UCSD-AML1 (cell line): ENCODE measurements at regions not wholly inside any gene's neighbourhood (a gene's known extent, or its start where the extent isn't known, plus 50 kb on each side); places are given as distances from the start of the nearest gene placed in this dataset.
"Not testable (repeated sequence)": the region's sequence is repeated elsewhere in the genome, so short reads cannot be mapped to it uniquely, and the experiment has no call there.

Experiments used
- DNase-seq: peaks from one replicate; lab custom pipeline; 2025; ENCODE audit not compliant: unreplicated experiment; lab: John Stamatoyannopoulos, UW

DNA sequence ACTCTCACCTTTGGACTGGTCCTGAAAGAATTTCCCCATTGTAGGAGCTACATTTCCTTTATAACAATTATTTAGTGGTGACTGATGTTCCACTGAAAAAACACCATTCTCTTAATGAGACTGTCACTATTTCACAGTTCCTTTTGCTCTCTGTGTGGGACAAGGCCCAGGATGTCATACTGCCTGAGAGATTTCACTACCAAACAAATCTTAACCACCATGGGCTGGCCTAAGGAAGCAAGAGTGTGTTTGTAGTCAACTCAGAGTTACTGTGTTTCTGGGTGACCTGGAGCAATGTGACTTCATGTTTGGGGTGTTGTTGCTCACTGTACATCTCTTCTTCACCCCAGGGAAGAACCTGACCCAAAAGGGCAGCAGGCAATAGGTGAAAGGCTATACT, 50.1 kb upstream of the ZNF608 start:
- no peak for DNase-seq

DNA sequence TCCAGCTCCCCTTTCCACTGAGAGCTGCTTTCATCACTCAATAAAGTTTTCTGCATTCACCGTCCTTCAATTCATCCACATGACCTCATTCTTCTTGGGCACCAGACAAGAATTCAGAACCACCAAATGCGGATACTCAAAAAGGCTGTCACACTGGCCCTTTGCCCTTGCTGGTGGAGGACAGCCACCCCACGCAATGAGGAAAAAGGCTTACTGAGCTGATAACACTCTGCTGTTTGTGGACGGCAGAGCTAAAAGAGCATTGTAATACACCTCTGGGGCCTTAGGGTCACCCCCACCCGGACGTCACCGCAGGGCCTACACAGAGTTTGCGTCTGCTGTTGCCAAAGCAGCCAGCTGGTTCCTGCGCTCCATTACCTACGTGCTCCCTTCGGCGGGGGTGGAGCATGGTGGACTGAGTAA, 51.2 kb upstream of the ZNF608 start:
- no peak for DNase-seq

DNA sequence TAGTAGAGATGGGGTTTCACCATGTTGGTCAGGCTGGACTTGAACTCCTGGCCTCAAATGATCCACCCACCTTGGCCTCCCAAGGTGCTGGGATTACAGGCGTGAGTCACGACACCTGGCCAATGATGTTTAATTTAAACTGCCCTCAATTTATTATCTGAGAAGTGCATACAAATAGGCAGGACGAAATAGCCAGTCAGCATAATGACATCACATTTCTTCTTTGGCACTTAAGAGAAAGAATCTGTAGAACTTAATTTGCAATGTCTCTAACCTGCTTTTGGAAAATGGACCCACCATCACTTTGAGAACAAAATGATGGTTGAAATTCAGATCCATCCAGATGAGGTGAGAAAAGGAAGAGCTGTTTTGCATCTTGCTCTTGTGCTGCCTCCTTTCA, 52.5 kb upstream of the ZNF608 start:
- no peak for DNase-seq

DNA sequence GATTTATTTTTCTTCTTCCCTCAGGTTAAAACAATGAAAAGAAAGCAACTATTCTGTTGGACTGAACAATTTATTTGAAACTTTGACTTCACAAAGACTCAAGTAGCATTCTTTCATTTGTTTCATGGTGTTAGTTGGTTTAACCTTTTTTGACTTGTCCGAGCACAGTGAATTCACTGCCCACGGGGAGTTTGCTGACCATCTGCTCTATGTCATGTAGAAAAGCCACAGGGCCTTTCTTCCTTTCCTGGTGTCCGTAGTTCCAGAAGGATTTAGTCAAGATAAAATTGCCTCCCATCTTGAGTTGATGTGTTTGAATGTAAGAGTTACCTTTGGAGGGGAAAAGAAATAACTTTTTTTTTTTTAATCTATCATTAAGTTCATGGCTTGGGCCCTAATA, 55.1 kb upstream of the ZNF608 start:
- no peak for DNase-seq

DNA sequence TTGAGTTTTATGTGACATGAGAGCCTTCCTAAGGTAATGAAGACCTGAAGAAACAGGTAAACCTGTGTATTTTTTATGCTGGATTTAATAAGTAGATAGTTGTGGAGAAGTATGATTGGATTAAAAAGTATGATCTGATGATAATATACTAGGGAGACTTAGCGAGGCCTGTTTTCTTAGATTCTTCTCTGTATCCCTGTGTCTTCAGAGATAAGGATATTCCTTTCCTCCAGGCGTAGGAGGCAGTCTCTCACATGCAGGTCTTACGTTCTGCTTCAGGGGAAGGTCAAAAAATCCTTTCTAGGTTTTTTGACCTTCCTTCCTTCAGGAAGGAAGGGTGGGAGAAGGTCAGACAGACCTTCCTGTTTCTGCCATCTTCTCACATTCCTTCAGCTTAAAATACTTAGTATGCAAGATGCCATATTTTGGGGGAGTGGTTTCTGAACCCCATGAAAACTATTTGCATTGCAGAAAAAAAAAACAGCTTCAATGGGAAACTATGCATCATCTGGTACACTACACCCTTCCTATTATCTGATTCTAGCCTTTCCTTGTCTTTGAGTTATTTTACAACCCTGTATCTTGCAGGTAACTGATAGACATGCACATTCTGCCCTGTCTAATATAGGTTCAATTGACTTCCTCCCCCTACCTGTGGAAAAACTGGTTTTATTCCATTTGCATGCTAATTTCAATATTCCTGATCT, 57.3 kb upstream of the ZNF608 start:
- DNase-seq: no peak

DNA sequence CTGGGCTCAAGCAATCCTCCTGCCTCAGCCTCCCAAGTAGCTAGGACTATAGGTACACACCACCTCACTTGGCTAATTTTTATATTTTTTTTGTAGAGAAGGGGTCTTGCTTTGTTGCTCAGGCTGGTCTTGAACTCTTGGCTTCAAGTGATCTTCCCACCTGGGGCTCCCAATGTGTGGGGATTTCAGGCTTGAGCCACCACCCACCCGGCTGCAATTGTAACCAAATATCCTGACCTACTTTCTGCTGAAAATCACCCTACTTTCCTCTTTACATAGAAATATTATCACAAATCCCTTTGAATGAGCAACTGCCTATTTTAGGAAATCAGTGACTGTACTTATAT, 59.6 kb upstream of the ZNF608 start:
- no peak for DNase-seq

DNA sequence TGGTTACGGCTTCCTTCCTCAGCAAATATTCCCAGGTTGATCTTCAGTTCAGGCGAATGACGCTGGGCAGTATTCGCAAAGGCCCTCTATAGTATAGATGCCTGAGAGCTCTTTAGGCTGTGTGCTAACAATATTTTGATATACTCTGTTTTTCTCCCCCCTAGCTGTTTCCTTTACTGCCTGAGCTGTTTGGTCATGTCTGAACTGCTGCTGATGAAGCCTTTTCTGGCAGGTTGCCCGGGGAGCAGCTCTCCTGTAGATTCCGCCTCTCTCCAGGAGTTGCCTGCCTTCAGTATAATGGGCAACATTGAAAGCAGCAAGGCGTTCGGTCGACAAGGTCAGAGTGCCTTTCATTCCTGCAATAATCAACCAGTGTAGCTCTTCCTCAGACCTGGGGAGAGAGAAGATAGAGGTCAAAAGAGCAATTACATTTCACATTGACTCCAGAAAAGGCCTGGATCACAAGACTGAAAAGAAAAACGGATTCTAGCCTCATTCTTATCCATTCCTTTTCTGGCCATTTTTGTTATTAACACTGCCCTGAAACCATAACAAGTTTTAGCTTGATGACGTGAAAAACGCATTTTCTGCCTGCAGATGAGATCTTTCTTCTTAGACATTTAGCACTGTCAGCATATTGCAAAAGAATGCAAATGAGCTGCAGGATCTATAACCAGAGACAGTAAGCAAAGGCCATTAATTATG, 60.1 kb upstream of the ZNF608 start:
- DNase-seq: no peak

DNA sequence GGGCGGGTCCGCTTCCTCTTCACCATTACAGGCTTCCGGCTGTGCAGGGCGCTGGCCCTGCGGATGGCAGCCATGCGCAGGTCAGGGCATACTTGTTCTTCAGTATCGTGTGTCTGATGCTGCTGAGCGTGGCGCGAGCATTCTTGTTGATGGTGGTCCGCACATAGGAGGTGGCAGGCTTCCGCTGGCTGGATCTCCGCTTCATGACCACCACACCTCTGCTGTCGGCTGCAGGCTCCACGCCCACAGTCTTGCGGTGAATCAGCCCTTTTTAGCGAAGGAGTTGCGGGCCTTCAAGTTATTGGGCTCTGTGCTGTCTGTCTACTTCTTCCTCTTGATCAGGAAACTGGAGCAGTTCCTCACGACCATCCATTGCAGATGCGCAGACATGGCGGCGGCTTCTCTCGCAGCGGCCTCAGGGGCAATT, 62.4 kb upstream of the ZNF608 start:
- no peak for DNase-seq

DNA sequence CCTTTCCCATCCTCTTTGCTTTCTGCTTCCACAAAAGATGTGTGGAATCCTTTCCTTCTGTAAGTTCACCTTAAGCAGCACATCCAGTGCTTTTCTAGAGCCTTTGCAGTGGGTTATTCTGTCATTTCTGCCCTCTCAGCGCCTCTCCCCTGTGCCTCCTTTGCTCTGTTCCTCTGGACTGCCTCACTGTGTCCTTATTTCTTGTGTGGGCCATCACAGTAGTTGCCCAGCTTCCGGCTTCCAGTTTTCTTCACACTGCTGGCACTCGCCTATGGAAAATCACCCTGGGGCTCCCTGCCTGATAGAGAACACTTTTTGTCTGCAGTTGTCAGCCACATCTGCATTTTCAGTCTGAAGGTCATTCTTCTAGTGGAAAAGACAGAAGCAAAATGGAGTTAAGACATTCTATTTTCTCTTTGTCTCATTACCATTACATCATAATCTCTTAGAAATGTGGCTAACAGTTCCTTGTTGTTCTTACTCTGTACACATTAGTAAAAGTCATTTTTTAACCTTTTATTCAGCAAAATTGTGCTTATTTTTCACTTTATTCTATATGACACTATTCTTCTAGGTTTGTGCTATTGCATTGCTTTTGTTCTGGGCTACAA, 64.1 kb upstream of the ZNF608 start:
- no peak for DNase-seq

DNA sequence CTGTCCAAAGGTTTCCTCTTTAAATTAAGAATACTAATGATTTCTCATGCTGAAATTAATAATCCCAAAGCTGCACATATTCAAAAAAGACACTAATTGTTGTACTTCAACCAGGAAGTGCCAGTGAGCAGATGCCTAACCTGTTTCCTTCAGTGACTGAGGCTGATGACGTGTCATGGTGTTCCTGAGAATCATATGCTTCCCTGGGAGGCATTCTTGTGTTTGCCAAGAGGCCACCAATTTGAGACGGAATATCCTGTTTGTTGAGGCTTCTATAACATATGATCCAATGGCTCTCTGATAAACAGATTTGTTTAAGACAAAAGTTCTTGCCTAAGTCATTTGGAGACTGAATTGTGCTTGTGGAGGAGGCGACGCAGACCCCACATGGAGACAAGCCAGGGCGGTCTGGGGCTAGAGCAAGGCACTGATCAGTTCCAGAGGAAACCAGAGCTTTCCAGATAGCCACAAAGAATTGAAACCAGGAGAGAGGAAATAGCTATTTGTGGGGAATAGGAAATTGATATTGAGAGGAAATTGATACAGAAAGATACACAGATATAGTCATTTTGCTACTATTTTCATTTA, 66.4 kb upstream of the ZNF608 start:
- no peak for DNase-seq

DNA sequence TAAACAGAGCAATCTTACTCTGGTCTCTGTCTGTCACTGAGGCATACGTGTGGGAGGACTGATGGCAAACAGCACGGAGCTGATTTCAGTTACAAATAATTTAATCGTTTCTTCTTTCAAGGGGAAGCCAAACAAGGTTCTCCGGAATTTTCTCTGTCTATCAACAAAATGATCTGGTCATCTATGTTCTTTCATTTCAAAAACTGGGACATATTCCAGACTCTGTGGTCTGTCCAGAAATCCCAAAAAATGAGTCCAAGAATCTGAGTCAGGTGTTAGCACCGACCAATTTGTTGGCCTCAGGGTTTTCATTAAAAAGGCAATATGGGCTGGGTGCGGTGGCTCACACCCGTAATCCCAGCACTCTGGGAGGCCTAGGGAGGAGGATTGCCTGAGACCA, 69.9 kb upstream of the ZNF608 start:
- no peak for DNase-seq

DNA sequence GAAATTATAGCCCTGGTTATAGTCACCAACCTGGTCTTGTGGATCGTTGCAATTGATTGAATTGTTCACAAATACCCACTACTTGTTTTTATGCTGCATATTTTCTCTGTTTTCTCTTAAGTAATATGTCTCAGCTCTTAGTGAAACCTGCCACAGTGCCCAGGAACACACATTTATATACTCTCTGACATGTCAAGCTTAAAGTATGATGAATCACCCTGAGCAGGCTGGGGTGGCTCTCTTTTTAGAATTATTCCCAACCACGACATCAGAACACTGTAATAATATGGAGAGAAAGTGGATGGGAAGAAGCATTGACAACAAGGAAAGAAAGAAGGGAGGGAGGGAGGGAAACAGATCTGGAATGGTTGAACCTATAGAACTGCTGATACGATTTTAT, 72.8 kb upstream of the ZNF608 start:
- DNase-seq: no peak

DNA sequence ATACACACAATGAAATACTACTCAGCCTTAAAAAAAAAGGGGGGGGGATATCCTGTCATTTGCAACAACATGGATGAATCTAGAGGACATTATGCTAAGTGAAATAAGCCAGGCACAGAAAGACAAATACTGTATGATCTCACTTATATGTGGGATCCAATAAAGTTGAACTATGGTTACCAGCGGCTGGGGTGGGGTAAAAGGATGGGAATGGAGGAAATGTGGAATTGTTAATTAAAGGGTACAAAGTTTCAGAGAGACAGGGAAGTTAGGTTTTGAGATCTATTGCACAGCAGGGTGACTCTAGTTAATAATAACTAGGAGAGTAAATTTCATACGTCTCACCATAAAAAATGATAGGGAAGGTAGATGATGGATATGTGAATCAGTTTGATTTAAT, 76.2 kb upstream of the ZNF608 start:
- no peak for DNase-seq

DNA sequence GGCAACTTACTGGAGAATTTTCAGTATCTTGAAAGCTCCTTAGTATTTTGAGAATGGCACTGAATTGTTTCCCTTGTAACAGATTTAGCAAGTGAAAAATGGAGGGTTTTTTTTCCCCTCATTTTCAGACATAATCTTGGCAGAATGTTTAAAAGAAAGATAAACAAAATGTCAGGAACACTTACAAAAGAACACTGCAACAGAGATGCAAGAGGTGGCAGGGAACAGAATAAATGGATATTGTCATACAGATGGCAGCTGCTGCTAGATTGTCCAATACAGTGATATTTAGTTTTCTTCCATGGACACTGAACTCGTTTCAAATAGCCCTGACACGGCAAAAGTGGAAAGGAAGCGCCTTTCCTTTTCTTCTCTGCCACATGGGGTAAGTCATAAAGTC, 76.9 kb upstream of the ZNF608 start:
- DNase-seq: no peak

DNA sequence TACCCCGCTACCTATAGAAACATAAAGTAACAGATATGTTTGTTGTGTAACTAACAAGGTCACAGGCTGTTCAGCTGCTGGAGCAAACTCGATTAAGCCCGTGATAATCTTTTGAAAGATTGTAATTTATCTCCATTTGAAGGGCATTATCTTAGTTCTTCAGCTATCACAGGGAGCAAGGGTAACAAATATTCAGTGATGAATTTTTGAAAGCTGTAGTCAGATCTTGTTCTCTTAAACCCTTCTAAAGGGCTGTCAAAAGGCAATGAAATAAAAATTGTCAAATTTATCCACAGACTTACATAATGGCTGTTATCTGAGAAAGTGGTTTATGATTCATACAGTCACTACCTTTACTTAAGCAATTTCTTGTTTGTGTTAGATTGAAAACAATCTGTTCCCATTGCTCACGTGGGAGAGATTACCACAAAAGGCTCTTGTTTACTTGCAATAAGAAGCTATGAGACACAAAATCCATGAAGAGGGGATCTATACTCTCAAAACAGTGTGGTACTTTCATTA, 78.3 kb upstream of the ZNF608 start:
- no peak for DNase-seq

DNA sequence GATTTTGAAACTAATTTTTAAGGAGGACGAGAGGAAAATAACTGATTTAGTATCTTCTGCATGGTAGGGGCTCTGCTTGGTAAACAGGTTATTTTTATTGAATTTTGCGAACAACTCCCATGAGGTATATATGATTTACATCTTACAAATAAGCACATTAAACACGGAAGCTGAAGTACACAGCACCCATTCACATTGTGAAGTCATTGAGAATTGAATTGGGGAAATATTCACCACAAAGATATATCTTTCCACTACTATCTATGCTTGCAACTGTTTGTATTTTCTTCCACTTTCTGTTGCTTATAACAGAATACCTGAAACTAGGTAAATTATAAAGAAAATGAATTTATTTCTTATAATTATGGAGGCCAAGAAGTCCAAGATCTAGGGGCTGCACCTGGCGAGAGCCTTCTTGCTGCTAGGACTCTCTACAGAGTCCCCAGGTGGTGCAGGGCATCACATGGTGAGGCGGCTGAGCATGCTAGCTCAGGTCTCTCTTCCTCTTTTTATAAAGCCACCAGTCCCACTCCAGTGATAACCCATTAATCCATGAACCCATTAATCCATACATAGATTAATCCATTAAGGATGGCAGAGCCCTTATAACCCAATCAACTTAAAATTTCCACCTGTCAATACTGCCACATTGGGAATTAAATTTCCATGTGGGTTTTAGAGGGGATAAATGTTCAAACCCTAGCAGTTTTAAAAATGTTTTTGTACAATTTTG, 79.0 kb upstream of the ZNF608 start:
- DNase-seq: no peak

DNA sequence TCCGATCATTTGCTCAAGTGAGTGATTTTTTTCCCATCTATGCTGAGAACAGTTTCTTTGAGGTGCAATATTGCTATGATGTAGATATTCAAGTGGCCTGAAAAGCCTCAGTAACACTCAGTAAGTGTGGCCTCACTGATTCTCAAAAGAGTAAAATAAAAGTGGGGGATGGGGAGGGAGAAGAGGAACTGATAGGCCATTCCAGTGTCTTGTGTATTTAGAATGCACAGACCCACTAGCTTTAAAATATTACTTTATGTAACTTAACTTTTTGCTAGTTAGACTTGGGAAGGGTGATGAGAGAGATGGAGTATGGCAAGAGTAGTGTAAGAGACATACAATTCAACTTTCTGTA, 79.5 kb upstream of the ZNF608 start:
- no peak for DNase-seq

DNA sequence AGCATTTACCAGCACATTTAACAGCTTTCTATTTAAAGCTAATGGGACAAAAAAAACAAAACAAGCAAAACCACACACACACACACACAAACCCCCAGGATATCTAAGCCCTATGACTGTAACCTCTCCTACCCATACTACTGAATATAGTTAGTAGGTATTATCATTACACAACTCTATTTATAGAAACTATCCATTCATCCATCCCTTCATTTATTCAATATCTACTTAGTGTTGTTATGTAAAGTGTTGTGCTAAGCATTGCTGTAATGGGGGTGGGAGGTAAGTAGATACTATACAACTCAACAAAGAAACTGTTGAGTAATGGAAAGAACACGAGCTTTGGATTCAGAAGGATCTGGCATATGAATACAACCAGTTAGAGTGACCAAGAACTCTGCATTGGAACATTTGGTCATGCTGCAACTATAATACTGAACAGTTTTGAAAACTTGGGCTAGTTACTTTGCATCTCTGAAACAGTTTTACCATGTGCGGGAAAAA, 82.3 kb upstream of the ZNF608 start:
- no peak for DNase-seq

DNA sequence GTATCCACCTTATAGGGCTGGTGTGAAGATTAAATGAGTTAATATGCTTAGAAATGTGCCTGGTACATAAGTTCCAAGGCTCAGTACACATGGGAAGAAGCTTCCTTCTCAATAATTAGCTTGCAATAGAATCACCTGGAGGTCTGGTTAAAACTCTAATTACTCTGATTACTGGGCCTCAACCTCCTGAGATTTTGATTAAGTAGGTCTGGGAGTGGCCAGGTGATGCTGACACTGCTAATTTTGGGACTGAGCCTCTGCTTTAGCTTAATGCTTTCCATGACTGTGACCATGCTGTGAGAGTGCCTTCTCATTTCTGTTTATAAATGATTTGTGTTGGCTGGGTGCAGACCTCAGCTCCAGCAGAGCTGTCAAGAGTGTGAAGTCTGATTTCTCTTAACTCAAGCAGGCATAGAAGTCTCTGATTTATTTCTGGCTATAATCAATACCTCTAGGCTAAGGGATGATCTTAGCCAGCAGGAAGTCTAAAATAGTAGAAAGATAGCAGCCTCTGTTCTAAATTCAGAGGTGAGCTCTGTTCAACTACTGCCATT, 85.3 kb upstream of the ZNF608 start:
- no peak for DNase-seq

DNA sequence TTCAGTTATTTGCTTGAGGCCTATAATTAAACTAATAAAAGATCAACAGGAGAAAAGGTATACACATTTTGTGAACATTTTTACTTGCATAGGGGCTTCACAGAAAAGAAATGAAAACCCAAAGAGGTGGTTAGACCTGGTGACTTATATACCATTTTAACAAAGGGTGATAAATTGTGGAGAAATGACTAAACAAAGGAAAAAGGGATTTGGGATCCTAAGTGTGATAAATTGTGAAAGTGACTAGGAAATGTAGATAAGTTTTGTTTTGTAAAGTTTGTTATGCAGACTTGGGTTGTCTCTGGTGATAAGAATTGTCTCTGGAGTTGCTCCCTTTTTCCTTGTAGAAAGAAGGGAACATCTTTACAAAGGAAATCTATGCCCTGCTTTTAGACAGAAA, 86.1 kb upstream of the ZNF608 start:
- DNase-seq: no peak

DNA sequence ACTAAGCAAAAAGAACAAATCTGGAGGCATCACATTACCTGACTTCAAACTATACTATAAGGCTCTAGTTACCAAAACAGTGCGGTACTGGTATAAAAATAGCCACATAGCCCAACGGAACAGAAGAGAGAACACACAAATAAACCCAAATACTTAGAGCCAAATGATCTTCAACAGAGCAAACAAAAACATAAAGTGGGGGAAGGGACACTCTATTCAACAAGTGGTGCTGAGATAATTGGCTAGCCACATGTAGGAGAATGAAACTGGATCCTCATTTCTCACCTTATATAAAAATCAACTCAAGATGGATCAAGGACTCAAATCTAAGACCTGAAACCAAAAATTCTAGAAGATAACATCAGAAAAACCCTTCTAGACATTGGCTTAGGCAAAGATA, 89.9 kb upstream of the ZNF608 start:
- not testable (repeated sequence) for DNase-seq
